ENCODE measurements at regions not wholly inside any gene's neighbourhood (a gene's known extent, or its start where the extent isn't known, plus 50 kb on each side); places are given as distances from the start of the nearest gene placed in this dataset.

DNA sequence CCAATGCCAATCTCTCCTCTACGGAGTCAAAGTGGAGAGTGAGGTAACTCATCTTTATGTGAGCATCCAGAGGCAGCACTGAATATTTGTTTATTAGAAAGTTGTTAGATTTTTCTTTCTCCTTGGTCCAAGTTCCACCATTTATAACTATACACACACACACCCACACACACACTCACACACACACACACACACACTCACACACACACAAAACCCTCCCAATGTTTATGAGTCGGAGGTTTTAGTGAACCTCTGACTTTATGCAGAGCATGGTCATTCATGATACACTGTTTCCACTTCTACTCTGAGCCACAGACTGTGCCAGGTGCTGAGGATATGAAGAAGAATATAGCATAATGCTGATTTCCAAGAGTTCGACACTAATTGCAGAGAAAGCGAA is 132.9 kb upstream of the CCDC68 start:
- no peak for DNase-seq (ENCODE audit: low spot score)
- no peak for FAIRE-seq

DNA sequence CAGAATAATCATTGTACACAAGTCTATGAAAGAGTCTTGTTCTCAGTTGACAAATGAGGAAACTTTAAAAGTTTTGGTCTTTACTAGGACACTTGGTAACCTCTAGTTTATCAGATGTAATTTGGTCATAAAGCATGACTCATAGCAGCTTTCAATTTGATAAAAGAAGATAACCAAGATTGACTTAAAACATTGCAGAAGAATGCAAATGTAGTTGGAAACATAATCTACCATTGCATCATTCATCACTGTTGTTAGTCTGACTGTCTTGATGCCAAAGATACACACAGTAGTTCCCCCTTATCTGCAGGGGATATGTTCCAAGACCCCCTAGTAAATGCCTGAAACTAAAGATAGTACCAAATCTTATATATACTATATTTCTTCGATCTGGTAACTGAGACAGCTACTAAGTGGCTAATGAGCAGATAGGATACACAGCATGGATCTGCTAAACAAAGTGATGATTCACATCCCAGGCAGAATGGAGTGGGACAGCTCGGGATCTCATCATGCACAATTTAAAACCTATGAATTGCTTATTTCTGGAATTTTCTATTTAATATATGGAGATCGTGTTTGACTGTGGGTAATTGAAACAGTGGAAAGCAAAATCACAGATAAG is 131.4 kb upstream of the CCDC68 start:
- no peak for DNase-seq (ENCODE audit: low spot score)
- FAIRE-seq: no peak

DNA sequence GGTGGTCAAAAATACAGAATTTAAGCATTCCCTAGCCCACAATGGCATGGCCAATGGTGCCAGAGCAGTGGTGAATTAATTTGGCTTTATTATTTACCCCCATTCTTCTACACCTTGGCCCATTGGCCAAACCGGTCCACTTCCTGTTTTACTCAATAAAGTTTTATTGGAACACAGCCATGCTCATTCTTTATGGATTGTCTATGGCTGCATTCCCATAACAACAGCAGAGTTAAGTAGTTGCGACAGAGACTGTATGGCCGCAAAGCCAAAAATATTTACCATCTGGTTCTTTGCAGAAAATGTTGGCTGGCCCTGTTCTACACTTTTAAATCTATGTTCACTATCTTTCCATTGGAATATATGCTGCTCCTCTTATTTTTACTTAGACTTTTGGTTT is 130.3 kb upstream of the CCDC68 start:
- DNase-seq (ENCODE audit: low spot score) (no peak), FAIRE-seq (no peak)

DNA sequence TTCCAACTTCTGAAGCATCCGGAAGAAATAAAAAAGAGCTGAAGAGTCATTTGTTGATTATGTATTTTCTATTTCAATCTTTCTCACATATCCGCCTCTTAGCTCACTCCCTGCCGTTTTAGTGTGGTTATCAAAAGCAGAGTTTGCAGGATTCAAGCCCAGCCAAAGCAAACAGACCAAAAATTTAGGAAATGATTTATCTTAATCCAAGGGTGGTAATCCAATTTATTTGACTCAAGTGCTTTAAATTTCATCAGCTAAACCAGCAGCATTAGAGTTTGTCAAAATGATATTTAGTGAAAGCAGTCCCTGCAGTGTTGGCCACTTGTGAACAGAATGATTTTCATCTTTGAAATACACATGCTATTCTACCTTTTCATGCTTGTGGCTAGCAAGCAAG is 129.3 kb upstream of the CCDC68 start:
- FAIRE-seq: no peak
- no peak for DNase-seq (ENCODE audit: low spot score)

DNA sequence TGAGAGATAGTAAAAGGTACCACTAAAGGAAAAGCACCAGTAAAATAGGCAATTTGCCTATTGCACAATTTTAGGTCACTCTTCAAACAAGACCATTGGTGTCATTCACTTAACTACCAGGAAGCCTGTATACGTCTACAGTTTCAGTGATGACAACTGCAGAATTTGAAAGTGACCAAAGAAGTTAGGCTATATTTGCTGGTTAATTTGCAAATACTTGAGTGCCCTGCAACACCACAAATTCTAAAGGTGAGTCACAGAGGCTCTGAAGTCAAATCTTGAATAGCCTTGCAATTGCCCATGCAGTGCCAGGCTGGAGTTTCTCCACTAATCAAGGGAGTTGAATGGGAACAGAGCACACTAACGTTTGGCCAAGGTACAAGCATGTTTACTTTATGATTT is 128.7 kb upstream of the CCDC68 start:
- FAIRE-seq (no peak), DNase-seq (ENCODE audit: low spot score) (no peak)

DNA sequence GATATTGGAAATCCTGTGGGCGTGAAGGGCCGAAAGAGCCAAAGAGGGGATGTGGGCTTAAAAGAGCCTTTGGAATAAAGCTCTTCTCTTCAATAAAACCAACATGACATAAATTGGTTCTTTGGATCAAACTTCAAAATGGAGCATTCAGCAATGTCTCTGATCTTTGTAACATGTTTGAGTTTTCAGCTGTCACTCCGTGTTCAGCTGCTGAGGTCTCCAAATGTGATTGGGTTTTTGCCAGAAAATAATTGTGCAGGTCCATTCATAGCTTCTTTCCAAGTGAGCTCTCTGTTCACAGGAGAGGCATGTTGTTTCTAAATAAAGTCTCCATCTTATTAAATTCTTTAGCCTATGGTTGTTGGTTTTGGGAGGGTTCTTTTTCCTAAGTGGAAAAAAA is 127.6 kb upstream of the CCDC68 start:
- FAIRE-seq (no peak), DNase-seq (ENCODE audit: low spot score) (no peak)

DNA sequence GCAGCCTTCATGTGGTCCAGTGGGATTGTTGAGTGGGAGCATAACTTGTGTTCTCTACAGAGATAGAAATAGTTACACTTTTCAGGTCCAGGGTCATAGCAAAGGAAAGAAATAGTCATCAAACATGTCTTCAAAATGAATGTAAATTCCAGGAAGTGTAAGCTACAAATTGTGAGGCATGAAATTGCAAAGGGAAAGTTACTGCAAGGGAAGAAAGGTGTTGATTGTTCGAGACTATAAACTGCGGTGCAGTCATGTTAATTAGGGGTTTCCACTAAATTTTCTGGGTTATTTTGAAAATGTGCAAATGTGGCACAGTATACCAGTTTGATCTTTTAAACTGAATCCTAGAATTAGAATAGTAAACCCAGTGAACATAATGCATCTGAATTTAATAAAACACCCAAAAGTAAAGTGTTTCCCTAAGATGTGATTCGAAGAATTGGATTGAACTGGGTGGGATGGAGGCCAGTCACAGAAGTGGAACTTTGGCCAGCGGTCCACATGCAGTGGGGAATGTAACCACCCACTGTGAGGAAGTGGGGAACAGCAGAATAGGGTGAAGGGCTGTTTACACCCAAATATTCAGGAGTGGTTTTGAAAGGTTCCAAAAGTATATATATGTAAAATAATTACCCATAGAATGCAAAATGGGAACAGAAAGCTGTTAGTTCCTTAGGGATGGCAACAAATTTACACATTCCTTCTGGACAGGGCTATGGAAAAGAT is 126.5 kb upstream of the CCDC68 start:
- no peak for DNase-seq (ENCODE audit: low spot score)
- FAIRE-seq: no peak

DNA sequence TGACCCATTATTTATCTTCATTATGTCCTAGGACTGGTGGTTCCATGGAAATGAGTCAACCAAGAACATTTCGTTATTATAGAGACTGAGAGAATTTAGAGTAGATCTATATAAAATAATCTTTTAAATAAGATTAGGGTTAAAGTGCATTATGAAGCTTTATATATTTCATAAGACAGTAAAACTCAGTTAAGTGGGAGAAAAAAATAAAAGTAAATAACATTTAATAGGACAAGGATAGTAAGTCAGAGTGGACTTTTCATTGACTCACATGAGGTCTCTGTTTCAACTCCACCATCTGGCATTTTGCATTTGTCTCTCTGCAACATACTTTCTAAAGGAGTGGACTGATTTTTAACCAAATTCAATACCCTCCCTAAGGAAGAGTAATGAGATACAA is 125.3 kb upstream of the CCDC68 start:
- FAIRE-seq (no peak), DNase-seq (ENCODE audit: low spot score) (no peak)

DNA sequence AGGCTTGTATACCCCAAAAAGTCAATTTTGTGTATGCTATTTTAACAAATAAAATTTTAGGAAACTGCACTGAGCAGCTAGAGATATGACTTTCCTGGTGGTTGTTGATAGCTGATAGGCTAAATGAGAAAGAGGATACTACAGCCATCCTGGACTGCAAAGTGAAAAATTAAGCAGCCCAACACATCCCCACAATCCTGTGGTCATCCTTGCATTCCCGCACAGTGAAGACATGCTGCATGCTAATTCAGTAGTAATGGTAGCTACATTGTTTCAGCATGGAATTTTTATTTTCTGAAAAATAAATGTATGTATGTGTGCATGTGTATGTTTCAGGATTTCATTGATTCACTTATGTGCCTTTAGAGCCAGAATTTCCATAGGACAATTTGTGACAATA is 124.2 kb upstream of the CCDC68 start:
- FAIRE-seq (no peak), DNase-seq (ENCODE audit: low spot score) (no peak)

DNA sequence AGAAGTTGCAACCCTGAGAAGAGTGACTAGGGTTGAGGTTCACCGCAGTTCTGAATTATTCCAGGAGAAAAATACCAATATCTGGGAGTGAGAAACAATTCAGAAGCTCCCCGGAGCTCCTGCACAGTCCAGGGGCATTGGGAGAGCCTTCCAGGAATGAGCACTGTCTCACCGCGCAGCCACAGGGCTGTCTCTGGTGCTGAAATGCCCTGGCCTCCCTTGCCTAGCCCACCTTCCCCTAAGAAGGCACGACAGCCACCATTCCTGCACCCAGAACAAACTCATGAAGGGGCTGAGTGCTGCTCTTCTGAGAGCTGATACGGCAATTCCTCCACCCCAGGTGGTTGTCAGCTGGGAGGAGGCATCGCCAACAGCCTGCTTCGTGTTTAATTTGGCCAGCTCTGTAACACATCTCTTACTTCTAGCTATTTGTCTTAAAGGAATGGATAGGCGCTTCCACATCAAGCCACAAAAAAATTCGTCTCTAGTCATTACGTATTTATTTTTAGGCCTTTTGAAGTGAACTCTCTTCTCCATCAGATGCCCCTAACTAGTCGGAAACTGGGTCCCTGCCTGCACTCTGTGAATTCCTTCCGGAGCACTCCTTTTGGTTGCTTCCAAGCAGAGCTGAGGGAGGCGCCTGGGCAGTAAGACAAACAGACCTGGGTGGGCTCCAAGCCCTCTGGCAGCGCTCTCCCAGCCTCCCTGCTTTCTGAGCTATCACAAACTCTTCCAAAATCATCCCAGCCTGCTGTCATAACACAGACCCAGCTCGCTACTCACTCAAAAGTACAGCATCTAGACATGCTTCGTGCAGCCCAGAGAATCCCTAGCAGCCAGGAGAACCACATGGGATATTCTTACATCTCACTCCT is 120.5 kb upstream of the CCDC68 start:
- DNase-seq (ENCODE audit: low spot score): no peak
- no peak for FAIRE-seq

DNA sequence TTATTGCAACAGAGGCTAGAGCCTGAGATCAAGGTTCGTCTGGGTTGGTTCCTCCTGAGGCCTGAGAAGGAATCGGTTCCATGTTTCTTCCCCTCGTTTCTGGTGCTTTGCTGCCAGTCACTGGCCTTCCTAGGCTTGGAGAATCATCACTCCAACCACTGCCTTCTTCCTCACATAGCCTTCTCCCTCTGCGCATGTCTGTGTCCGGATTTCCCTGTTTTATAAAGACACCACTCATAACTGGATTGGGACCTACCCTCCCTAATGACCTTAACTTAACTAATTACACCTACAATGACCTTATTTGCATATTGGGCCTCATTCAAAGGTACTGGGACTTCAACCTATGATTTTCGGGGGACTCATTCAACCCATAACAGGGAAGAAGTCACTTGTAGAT is 119.8 kb upstream of the CCDC68 start:
- FAIRE-seq (no peak), DNase-seq (ENCODE audit: low spot score) (no peak)

DNA sequence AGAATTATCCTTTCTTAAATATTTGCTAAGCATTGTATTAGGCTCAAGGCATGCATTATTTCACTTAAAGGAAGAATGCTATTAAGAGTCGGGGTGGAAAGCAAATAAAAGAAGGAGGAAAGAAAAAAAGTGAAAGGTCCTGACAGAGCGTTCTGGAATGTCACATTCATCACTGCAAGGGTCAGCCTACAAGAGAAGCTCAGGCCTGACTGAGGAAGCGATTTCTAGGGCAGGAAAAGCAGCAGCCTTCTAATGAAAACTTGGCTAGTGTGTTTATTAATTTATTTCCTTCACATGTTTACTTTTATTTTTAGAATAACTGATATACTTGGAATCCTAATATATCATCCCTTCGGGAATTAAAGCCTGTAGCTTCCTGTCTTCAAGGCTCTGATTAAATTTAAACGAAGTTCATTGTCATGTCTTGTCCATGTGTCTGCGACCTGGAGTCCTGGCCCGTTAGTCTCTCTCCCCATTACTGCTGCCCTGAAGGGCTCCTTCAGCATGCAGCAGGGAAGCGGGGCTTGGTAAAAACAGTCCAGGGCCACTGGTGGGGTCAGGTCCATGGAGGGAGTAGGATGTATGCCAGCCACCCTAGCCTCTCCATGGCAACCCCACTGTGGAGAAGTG is 119.2 kb upstream of the CCDC68 start:
- FAIRE-seq (no peak), DNase-seq (ENCODE audit: low spot score) (no peak)

DNA sequence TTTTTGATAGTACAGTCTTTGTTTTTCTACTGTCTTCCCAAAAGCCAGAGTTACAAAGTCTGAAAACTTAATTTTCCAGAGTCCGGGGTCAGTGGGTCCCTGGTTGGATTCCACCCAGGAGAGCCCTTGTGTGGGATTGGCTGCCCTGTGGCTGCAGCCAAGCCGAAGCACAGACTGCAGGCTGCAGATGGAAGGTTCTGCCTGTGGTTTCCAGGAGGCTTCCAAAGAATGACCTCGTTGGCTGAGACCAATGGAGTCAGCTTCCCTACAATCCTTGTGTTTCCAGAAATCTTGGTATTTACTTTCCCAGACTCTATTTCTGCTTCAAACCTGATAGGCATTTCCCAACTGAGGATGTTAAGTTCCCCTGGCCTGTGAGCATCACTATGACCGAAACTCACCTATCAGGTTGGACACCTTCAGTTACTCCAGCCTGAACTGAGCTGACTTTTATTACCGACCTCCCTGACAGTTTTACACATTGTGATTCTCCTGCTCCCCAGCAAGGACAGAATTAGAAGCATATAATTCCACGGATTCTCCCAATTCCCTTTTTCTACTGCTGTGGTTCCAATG is 117.5 kb upstream of the CCDC68 start:
- FAIRE-seq (no peak), DNase-seq (ENCODE audit: low spot score) (no peak)

DNA sequence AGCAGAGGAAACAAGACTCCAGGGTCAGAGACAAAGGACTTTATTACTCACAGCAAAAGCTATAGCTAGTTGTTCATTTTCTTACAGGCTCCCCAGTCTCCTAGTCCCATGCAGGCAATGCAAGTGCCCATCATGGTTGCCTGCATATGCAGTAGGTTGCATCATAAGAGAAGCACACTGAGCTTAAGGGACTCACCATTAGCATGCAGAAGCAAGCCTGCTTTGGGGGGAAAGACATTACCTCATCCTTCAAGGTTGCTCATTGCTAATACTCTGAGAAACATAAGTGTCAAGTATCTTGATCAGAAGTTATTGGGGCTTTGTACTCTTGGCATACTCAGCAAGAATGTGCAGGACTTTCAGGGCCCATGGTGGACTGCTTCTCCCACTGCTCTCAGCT is 114.6 kb upstream of the CCDC68 start:
- FAIRE-seq (no peak), DNase-seq (ENCODE audit: low spot score) (no peak)

DNA sequence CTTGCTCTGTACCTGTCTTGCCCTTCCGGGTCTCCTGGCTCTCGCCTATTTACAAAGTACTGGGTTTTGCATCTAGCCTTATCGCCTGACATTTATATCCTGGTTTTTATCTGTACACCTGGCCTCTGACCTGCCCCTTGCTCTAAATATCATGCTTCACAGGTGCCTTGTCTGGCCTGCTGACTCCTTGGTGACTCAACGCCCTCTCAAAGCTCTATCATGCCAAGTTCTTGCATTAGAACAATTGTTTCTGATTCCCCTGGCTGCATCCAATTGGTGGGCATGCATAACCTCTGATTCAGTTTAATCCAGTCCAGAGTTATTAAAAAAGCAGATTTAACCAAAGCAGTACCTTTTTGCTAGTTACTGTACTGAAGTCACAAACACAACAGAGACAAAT is 113.9 kb upstream of the CCDC68 start:
- FAIRE-seq (no peak), DNase-seq (ENCODE audit: low spot score) (no peak)

DNA sequence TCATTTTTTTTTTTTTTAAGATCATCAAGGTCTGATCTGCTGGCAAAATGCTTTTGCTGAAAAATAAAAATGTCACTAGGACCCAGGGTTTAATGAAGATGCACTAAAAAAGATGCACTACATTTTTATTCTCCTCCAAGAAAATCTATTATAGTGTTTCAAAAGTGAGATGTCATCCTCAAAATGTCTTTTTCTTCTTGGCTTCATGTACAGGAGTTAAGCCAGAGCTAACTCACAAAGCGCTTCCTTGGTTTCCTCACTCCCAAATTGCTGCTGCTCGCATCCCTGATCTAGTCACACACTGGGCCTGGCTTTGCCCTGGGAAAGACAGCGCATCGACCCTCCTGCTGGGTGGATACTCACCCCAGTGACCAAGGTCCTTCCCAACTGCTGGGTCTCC is 113.4 kb upstream of the CCDC68 start:
- FAIRE-seq (no peak), DNase-seq (ENCODE audit: low spot score) (no peak)

DNA sequence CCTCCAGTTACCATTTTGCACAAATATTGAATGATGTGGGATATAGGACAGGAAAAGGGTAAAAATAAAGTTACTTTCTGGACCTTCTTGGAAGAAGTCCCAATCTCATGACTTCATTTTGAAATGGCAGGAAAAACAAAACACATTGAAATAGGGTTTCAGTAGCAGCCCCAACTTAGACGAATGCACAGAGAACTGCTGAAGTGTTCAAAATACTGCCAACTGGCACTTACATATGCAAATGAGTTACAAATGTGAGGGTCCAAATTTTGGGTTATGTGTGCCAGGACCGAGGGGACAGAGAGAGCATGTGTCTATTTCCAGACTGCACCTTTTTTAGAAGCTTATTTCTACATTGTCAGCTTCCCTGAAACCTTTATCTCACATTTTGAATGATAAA is 112.9 kb upstream of the CCDC68 start:
- DNase-seq (ENCODE audit: low spot score) (no peak), FAIRE-seq (no peak)

DNA sequence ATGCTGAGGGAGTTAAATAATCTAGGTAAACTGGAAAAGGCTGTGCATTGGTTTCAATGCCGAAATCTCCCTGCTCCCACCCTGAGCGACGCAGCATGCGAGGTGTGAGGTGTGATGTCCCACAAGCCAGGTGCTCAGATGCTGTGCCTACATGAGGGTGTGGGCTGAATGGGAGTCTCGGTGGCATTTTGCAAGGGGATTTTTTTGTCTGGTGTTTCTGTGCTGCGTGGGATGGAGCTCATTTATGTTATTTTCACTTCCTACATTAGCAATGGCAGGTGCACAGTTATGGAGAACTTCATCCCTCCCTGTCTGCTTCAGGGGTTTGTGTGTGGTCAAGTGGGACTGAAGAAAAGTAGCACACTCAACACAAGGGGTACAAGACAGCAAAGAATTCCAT is 110.2 kb upstream of the CCDC68 start:
- FAIRE-seq: no peak
- DNase-seq (ENCODE audit: low spot score): no peak

DNA sequence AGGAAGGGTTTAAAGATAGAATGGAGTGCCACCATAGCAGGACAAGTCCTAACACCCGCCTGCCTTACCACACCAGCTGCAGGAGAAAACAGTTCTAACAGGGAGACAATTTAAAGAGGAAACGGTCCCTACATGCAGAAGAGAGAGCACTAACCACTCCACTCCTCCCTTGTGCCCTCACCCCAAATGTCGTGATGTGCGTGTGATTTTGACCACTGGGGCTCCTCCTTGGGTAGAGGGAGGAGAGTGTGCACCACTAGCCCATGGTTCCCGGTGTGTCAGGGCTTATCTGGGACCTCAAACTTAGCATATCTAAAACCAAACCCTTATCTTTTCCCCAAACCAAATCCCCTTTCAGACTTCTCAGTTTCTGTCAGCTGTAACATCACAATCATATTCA is 105.5 kb upstream of the CCDC68 start:
- FAIRE-seq (no peak), DNase-seq (ENCODE audit: low spot score) (no peak)

DNA sequence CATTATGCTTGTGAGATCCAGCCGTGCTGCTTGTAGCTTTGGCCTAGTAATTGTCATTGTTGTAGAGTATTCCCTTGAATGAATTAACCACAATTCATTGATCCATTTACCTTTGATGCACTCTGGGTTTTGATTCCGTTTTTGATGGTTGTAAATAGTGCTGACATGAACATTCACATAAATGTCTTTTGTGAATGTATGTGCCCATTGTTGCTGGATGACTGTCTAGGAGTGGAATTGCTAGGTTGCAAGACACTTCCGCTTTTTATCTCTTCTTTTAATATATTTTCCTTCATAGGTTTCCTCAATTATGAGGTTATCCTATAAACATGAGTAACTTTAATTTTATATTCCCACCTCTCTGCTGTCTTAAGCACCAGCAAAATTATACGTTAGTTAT is 104.8 kb upstream of the CCDC68 start:
- DNase-seq (ENCODE audit: low spot score) (no peak), FAIRE-seq (no peak)

DNA sequence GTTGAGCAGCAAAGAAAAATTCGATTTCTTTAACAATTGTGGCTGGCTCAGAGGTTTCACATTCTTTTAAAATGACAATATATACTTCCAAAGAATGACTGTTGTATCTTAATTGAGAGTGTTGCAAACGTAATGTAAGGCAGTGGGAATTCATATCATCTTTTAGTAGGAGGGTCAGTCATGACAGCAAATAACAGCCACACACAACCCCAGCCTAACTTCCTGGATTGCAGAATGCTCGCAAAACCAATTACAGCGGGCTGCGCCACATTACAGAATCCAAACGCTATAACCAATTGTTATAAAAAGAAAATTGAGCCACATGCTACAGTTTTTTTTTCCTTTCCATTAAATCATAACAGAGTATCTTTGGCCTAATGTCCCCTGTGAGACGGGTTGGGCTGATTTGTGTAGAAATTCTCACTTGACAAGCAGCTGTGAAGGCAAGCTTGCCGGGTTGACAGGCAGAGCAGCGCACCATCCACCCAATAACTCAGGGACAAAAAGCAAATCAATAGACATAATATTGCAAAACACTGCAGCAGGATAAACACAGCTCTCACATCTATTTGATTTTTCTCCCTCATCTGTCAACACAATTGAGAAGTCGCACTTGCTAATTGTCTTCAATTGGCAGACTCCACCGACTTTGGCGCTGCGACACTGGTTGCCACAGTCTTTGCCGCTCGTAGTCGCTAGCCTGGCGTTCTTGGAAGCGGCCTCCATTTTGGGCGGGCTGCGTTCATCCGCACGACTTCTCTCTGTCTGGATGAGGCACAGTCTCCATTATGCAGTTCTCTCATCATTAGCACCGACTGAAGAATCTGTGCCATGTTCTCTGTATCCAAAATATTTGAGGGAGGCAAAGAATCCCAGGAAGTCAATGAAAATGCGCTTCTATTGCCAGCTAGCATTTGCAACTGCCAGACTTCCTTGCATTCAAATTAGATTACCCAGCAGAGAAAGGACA is 95.0 kb upstream of the CCDC68 start:
- FAIRE-seq: no peak

More for the DNA sequence above, 95.0 kb upstream of the CCDC68 start:
- no peak for DNase-seq (ENCODE audit: low spot score)

All from RCC 7860 (cell line).